ENCODE measurements at regions not wholly inside any gene's neighbourhood (a gene's known extent, or its start where the extent isn't known, plus 50 kb on each side); places are given as distances from the start of the nearest gene placed in this dataset.

GRCh38 chr5:120917214-120917758 is 453.2 kb downstream of the PRR16 start:
- Histone ChIP-seq H3K27me3 (ENCODE audit: insufficient read depth) (no peaks in the 10 kb centered on the region), H3K9ac (no peak overlapping the region), H3K4me1 (ENCODE audit: control insufficient read depth in 1 of 2, insufficient read depth in 2 of 2, low read depth in 1 of 2, low read length in 1 of 2) (no peaks in the 10 kb centered on the region; a peak in 2 of 4 replicates), H2AFZ (ENCODE audit: low read depth) (no peak overlapping the region), H3K79me2 (ENCODE audit: insufficient read depth) (no peaks in the 10 kb centered on the region), H3K27ac (ENCODE audit: low read depth in 2 of 2, low read length in 1 of 2) (no peak overlapping the region), H3F3A (replicated peaks; ENCODE audit: insufficient read depth) (no peaks in the 10 kb centered on the region), H4K20me1 (ENCODE audit: insufficient read depth) (no peaks in the 10 kb centered on the region), H3K4me2 (no peak overlapping the region), H3K9me2 (no peaks in the 10 kb centered on the region), H3K9me3 (no peaks in the 10 kb centered on the region), H3K4me3 (ENCODE audit: low read depth in 2 of 2, low read length in 1 of 2) (no peak overlapping the region), H3K36me3 (replicated peaks in 1 of 2; ENCODE audit: control insufficient read depth in 1 of 2, insufficient read depth in 2 of 2, low read length in 1 of 2) (no peaks in the 10 kb centered on the region)
- ChIA-PET CTCF (interaction anchor here (1.3 kb wide), 2 partner anchors 8 to 16 kb away, joined by 3 read pairs; no protein-coding TSS in a partner anchor), POLR2A (no interaction called here)
- WGBS (ENCODE audit: low lambda C conversion rate) = 45% methylated on average over 1 of the region's 1 CpG
- DNase-seq = no peak
- TF ChIP-seq GABPA (IDR thresholded peaks at IDR 0.05; ENCODE audit: low read depth) = no peak
- no peak for TF ChIP-seq USF2 (IDR thresholded peaks at IDR 0.05; ENCODE audit: borderline replicate concordance, low read depth, low read length)
- no peak for TF ChIP-seq EZH2phosphoT487 (IDR thresholded peaks at IDR 0.05; ENCODE audit: borderline replicate concordance, low read depth)
- no peak for TF ChIP-seq YY1 (IDR thresholded peaks at IDR 0.05; ENCODE audit: low read depth)
- no peak for TF ChIP-seq IRF3 (IDR thresholded peaks at IDR 0.05; ENCODE audit: low read depth, low read length)
- TF ChIP-seq MXI1 (IDR thresholded peaks at IDR 0.05; ENCODE audit: low read depth, low read length) = no peak
- no peak for TF ChIP-seq NFIC (IDR thresholded peaks at IDR 0.05; ENCODE audit: borderline replicate concordance)
- TF ChIP-seq ELF1 (IDR thresholded peaks at IDR 0.05) = no peak
- TF ChIP-seq FOSL2 (IDR thresholded peaks at IDR 0.05; ENCODE audit: borderline replicate concordance, low read depth) = no peak
- TF ChIP-seq USF1 (IDR thresholded peaks at IDR 0.05; ENCODE audit: borderline replicate concordance, low read depth) = no peak
- no peak for TF ChIP-seq GATA2 (CRISPR knock-in tag; IDR thresholded peaks at IDR 0.05)
- no peak for TF ChIP-seq NRF1 (IDR thresholded peaks at IDR 0.05; ENCODE audit: low read depth, low read length)
- no peak for TF ChIP-seq REST (IDR thresholded peaks at IDR 0.05; ENCODE audit: low read depth, low read length)
- TF ChIP-seq POLR2AphosphoS5 (IDR thresholded peaks at IDR 0.05; ENCODE audit: low read depth, low read length) = no peak
- TF ChIP-seq ZBTB33 (IDR thresholded peaks at IDR 0.05; ENCODE audit: borderline replicate concordance, low read depth) = no peak

All from SK-N-SH (cell line).